Bronchial epithelial cell (primary cell): ENCODE measurements at regions not wholly inside any gene's neighbourhood (a gene's known extent, or its start where the extent isn't known, plus 50 kb on each side); places are given as distances from the start of the nearest gene placed in this dataset.

Experiments used
- DNase-seq: peaks from one replicate; pipeline ENCODE4 v3.0.0-alpha.2; 2010; ENCODE audit warnings: low read depth
- FAIRE-seq: peaks from 2 replicates; lab custom pipeline; 2011; peaks lifted over from hg19 to GRCh38; lab: Jason Lieb, UNC
- H3K27me3 ChIP-seq: 2 replicates; pipeline ENCODE4 v1.5.1; 2011; ENCODE audit warnings: low read length; ENCODE audit not compliant: control insufficient read depth, insufficient read depth
- H3K36me3 ChIP-seq: 2 replicates; pipeline ENCODE4 v1.5.1; 2011; ENCODE audit warnings: low read length; ENCODE audit not compliant: control insufficient read depth, insufficient read depth
- H3K4me3 ChIP-seq: 2 replicates; pipeline ENCODE4 v1.5.1; 2011; ENCODE audit warnings: mild to moderate bottlenecking, low read depth, low read length, control low read depth
- TF ChIP-seq, protein P1 (sequence below): IDR thresholded peaks from 2 replicates; pipeline ENCODE4 v1.5.1; 2011; ENCODE audit warnings: mild to moderate bottlenecking, moderate library complexity, low read length, control low read depth, inconsistent platforms; ENCODE audit not compliant: insufficient read depth, severe bottlenecking

DNA sequence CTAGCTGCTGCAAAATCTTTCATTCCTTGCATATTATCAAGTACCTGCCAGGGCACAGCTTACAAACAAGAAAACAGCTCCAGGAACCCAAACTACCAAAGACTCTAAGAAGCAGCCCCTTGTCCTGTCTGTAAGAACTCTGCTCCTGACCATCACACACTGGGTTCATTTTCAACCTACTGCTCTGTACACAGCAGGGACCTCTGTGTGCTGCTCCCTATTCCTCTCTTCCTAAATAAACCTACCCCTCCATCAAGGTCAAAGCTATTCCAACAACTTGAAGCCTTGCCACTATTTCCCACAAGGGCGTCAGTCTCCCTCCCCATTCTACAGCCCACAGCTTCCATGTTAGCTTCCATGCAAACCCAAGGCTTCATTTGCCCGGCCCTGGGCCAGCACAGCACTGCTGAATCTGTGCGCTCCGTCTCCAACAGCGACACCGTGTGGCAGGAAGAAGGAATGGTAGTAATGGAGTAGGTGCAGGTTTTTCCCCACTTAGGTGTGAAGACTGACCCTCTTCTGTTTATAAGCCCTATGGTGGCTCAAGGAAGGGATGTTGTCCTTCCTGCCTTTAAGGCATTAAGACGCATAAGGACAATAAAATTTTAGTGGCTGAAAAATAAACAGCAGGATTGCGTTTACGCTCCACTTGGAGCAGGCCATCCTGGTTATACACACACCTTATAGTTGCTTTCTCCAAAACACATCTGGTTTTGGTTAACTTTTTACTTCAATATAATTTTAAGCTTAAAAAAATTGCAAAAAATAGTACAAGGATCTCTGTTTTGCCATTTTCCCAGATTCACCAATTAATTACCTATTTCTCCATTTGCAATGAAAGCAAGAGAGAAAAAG lies 115.2 kb upstream of the NXT1 start:
- Histone ChIP-seq H3K36me3 (no peaks in the 10 kb centered on the region), H3K4me3 (no peak overlapping the region), H3K27me3 (no peaks in the 10 kb centered on the region)
- TF ChIP-seq, protein P1, sequence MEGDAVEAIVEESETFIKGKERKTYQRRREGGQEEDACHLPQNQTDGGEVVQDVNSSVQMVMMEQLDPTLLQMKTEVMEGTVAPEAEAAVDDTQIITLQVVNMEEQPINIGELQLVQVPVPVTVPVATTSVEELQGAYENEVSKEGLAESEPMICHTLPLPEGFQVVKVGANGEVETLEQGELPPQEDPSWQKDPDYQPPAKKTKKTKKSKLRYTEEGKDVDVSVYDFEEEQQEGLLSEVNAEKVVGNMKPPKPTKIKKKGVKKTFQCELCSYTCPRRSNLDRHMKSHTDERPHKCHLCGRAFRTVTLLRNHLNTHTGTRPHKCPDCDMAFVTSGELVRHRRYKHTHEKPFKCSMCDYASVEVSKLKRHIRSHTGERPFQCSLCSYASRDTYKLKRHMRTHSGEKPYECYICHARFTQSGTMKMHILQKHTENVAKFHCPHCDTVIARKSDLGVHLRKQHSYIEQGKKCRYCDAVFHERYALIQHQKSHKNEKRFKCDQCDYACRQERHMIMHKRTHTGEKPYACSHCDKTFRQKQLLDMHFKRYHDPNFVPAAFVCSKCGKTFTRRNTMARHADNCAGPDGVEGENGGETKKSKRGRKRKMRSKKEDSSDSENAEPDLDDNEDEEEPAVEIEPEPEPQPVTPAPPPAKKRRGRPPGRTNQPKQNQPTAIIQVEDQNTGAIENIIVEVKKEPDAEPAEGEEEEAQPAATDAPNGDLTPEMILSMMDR: peak; percentile 89
- DNase-seq: peak; percentile 47
- no peak for FAIRE-seq

DNA sequence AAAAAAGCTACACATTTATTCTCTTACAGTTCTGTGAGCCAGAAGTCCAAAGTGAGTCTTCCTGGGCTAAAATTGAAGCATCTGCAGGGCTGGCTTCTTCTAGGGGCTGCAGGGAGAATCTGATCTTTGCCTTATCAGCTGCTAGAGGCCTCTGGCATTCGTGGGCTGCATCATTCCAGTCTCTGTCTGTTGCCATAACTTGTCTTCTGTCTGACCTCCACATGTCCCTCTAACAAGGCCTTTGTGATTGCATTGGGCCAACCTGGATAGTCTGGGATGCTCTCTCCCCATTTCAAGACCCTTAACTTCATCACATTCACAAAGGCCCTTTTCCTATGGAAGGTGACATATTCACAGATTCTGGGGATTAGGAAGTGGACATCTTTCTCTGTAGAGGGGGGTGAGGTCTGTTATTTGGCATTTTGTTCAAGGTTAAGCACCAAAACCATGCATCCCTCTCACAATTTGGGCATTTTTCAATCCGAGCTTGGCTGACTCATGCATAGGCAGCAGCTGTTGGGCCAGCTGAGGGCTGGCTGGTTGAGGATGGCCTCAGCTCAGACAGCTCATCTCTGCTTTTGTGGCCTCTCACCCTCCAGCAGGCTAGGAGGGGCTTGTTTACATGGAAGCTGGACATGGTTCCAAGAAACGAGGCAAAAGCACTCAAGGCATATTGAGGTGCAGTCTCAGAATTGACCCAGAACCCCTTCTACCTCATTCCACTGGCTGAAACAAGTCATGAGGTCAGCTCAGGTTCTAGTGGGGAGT lies 116.1 kb upstream of the NXT1 start:
- no peak for DNase-seq
- Histone ChIP-seq H3K4me3 (no peak overlapping the region), H3K36me3 (no peaks in the 10 kb centered on the region), H3K27me3 (no peaks in the 10 kb centered on the region)
- FAIRE-seq: no peak
- TF ChIP-seq, protein P1: no peak

DNA sequence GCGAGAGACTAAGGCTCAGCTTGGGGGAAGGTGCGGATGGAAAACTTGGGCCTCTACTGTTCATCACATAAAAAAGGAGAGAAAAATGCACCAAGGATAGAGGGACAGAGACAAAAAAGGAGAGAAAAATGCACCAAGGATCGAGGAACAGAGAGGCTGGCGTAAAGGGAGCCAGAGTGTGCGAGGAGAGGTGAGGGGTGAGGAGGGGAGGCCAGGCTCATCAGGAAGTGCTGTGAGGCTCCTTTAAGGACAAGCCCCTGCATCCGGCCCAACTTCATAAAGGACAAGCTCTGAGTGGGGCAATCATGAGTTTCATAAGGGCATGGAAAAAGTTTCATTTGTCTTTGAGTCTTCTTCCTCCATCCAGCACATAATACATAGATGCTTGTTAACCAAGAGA lies 117.2 kb upstream of the NXT1 start:
- TF ChIP-seq, protein P1: no peak
- FAIRE-seq: no peak

DNA sequence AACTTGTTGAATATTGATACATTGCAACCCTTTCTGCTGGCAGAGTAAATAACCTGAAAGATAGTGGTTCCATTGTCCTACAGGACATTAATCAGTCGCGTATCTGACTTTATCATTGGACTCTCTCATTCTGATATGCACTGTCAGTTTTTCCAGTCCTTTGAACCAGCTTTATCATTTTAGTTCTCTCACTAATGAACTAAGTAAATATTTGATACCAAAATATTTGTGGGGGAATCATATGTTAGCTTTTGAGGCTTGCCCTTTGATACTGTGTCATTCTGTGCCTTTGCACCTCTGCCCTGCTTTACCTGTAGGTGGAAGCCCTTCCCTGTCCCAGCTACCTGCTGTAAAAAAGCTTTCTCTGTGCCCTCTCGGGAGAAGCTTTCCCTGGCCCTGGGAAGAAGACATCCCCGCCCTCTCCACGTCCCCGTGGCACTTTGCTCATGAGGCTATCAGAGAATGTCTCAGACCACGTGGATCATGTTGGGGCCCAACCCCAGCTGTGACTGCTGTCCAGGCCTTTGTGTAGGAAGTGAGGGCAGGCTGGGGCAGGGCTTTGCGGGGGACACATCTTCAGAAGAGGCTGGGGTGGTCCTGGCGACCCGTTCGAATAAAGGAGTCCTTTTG lies 117.8 kb upstream of the NXT1 start:
- no peaks in the 10 kb centered on the region for H3K36me3 ChIP-seq
- H3K27me3 ChIP-seq: no peaks in the 10 kb centered on the region
- FAIRE-seq (no peak), DNase-seq (no peak)
- TF ChIP-seq, protein P1: no peak
- no peak overlapping the region for H3K4me3 ChIP-seq

More for the DNA sequence above, 117.2 kb upstream of the NXT1 start:
- Histone ChIP-seq H3K27me3 (no peaks in the 10 kb centered on the region), H3K36me3 (no peaks in the 10 kb centered on the region), H3K4me3 (no peak overlapping the region)
- no peak for DNase-seq

DNA sequence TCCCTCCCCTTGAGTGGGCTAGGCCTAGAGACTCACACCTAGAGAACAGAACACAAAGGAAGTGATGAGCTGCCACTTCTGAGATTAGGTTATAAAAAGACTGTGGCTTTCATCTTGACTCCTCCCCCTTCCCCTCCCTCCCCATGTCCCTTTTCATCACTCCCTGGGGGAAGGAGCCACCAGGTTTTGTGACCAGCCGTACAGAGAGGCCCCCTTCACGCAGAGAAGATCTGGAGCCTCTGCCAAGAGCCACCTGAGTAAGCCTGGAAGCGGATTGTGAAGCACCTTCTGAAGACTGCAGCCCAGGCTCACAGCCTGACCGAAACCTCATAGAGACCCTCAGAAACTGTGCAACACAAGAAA lies 118.4 kb upstream of the NXT1 start:
- Histone ChIP-seq H3K27me3 (no peaks in the 10 kb centered on the region), H3K36me3 (no peaks in the 10 kb centered on the region), H3K4me3 (no peak overlapping the region)
- FAIRE-seq (no peak), DNase-seq (no peak)
- TF ChIP-seq, protein P1: no peak
